ENCODE measurements at regions not wholly inside any gene's neighbourhood (a gene's known extent, or its start where the extent isn't known, plus 50 kb on each side); places are given as distances from the start of the nearest gene placed in this dataset.

DNA sequence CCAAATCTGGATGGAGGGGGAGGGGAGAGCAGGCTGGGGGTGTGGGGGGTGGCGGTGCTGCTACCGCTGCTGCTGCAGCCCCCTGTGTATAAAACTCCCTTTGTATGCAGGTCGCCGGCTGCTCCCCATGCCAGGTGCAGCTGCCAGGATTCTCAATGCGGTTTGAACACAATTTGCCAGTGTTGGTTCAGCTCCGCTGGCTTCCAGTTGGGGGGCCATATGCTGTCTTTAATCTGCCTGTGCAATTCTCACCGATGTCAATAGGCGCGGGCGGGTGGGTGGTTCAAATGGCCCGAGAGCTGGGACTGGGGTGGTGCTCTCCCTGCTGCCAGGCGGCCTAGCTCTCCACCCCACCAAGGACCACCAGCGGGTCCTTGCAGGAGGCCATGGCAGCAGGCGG, 257.6 kb downstream of the BCOR start:
- DNase-seq: no peak
- 91% methylated on average over 13 of the region's 14 CpGs; no CpG with 5 or more reads in 1 of the 2 experiments for WGBS, 2 experiments (ENCODE audit: insufficient coverage in 1 of 2, insufficient read length in 1 of 2)
- H3K4me3 Mint-ChIP-seq: no peak overlapping the region
- H3K36me3 Mint-ChIP-seq (ENCODE audit: low read depth): no peaks in the 10 kb centered on the region
- H3K27me3 ChIP-seq (ENCODE audit: control insufficient read depth, insufficient read depth, low read length, poor library complexity, severe bottlenecking): no peaks in the 10 kb centered on the region
- no peak overlapping the region for H3K27ac Mint-ChIP-seq
- TF ChIP-seq, protein P1, sequence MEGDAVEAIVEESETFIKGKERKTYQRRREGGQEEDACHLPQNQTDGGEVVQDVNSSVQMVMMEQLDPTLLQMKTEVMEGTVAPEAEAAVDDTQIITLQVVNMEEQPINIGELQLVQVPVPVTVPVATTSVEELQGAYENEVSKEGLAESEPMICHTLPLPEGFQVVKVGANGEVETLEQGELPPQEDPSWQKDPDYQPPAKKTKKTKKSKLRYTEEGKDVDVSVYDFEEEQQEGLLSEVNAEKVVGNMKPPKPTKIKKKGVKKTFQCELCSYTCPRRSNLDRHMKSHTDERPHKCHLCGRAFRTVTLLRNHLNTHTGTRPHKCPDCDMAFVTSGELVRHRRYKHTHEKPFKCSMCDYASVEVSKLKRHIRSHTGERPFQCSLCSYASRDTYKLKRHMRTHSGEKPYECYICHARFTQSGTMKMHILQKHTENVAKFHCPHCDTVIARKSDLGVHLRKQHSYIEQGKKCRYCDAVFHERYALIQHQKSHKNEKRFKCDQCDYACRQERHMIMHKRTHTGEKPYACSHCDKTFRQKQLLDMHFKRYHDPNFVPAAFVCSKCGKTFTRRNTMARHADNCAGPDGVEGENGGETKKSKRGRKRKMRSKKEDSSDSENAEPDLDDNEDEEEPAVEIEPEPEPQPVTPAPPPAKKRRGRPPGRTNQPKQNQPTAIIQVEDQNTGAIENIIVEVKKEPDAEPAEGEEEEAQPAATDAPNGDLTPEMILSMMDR (conservative IDR thresholded peaks at IDR 0.05): no peak
- no peak overlapping the region for H3K4me3 ChIP-seq (ENCODE audit: low read length)
- H3K9me3 ChIP-seq (ENCODE audit: control insufficient read depth, low read length): no peaks in the 10 kb centered on the region
- no peaks in the 10 kb centered on the region for H3K36me3 ChIP-seq (ENCODE audit: control insufficient read depth, insufficient read depth, low read length)
- H3K27me3 Mint-ChIP-seq (ENCODE audit: insufficient read depth): peaks cover 6% of the 10 kb centered on the region
- peaks cover 3% of the 10 kb centered on the region for H3K9me3 Mint-ChIP-seq
- no peak overlapping the region for H3K27ac ChIP-seq (ENCODE audit: low read depth, low read length)
- peaks cover 13% of the 10 kb centered on the region for H3K4me1 Mint-ChIP-seq
- H3K9ac ChIP-seq (ENCODE audit: extremely low read depth, low read length, poor library complexity, severe bottlenecking): no peak overlapping the region
- no peaks in the 10 kb centered on the region for H3K4me1 ChIP-seq (ENCODE audit: control insufficient read depth, insufficient read depth, low read length)

DNA sequence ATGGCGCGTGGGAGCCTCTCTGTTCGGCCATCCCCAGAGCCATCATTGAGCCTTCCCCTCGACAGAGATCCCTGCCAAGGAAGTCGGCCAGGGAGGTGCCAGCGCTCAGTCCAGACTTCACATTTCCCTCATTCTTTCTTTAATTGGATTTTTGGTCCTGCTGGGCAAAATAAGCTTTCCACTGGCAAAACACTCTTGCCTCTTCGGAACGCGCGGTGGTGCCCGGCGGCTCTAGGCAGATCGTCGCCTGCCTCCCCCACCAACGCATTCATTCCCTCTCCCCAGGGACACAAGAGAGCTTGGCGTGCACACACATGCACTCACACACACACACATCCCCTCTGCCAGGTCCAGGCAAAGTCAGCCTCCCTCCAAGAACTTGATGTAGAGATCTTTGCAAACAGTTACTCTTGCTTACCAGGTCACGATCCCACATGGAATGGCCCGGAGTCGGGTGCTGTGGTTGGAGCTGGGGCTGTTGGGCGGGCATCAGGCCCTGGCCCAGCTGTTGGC, 257.1 kb downstream of the BCOR start:
- Mint-ChIP-seq H3K27ac (no peak overlapping the region), H3K36me3 (ENCODE audit: low read depth) (no peaks in the 10 kb centered on the region)

GRCh38 chrX:39841604-39842003, 256.2 kb downstream of the BCOR start:
- Mint-ChIP-seq H3K9me3 (peaks cover 3% of the 10 kb centered on the region), H3K27me3 (ENCODE audit: insufficient read depth) (peaks cover 4% of the 10 kb centered on the region), H3K36me3 (ENCODE audit: low read depth) (no peaks in the 10 kb centered on the region), H3K4me1 (peaks cover 13% of the 10 kb centered on the region), H3K4me3 (no peak overlapping the region), H3K27ac (no peak overlapping the region)
- Histone ChIP-seq H3K9me3 (ENCODE audit: control insufficient read depth, low read length) (no peaks in the 10 kb centered on the region), H3K27me3 (ENCODE audit: control insufficient read depth, insufficient read depth, low read length, poor library complexity, severe bottlenecking) (no peaks in the 10 kb centered on the region), H3K27ac (ENCODE audit: low read depth, low read length) (no peak overlapping the region), H3K4me1 (ENCODE audit: control insufficient read depth, insufficient read depth, low read length) (no peaks in the 10 kb centered on the region), H3K4me3 (ENCODE audit: low read length) (no peak overlapping the region), H3K9ac (ENCODE audit: extremely low read depth, low read length, poor library complexity, severe bottlenecking) (no peak overlapping the region), H3K36me3 (ENCODE audit: control insufficient read depth, insufficient read depth, low read length) (no peaks in the 10 kb centered on the region)
- DNase-seq: peak; percentile 81
- TF ChIP-seq, protein P1 (conservative IDR thresholded peaks at IDR 0.05): no peak
- WGBS, 2 experiments (ENCODE audit: insufficient coverage in 1 of 2, insufficient read length in 1 of 2): 61% methylated on average over 3 of the region's 6 CpGs; no CpG with 5 or more reads in 1 of the 2 experiments

More for the DNA sequence above, 257.1 kb downstream of the BCOR start:
- Histone ChIP-seq H3K27me3 (ENCODE audit: control insufficient read depth, insufficient read depth, low read length, poor library complexity, severe bottlenecking) (no peaks in the 10 kb centered on the region), H3K9ac (ENCODE audit: extremely low read depth, low read length, poor library complexity, severe bottlenecking) (no peak overlapping the region), H3K4me1 (ENCODE audit: control insufficient read depth, insufficient read depth, low read length) (no peaks in the 10 kb centered on the region), H3K36me3 (ENCODE audit: control insufficient read depth, insufficient read depth, low read length) (no peaks in the 10 kb centered on the region), H3K4me3 (ENCODE audit: low read length) (no peak overlapping the region), H3K27ac (ENCODE audit: low read depth, low read length) (no peak overlapping the region), H3K9me3 (ENCODE audit: control insufficient read depth, low read length) (no peaks in the 10 kb centered on the region)
- peaks cover 4% of the 10 kb centered on the region for H3K27me3 Mint-ChIP-seq (ENCODE audit: insufficient read depth)
- peaks cover 2% of the 10 kb centered on the region for H3K9me3 Mint-ChIP-seq
- H3K4me1 Mint-ChIP-seq: peaks cover 13% of the 10 kb centered on the region
- DNase-seq: no peak
- TF ChIP-seq, protein P1 (conservative IDR thresholded peaks at IDR 0.05): no peak
- 92 to 96% methylated on average over 2 to 20 of the region's 20 CpGs for whole genome bisulfite sequencing, 2 experiments (ENCODE audit: insufficient coverage in 1 of 2, insufficient read length in 1 of 2)
- H3K4me3 Mint-ChIP-seq: no peak overlapping the region

All from endodermal cell (in vitro differentiated cells).